CD8-positive, alpha-beta memory T cell (primary cell): ENCODE measurements at regions not wholly inside any gene's neighbourhood (a gene's known extent, or its start where the extent isn't known, plus 50 kb on each side); places are given as distances from the start of the nearest gene placed in this dataset.

ENCODE experiments used
- CTCF ChIA-PET: fragments of 350-600 bp; sonication (Branson Sonifier 250); formaldehyde crosslinking; loops from one replicate; lab custom pipeline; 2021; ENCODE audit warnings: antibody characterized with exemption; lab: Charles Lee
- POLR2A ChIA-PET: fragments of 350-600 bp; sonication (Branson Sonifier 250); formaldehyde crosslinking; loops from one replicate; lab custom pipeline; 2021; ENCODE audit warnings: antibody characterized with exemption; lab: Charles Lee
- DNase-seq, 5 donors: peaks; one replicate each; pipeline versions ENCODE4 v3.0.0 to v3.0.0-alpha.2; 2020 to 2022; ENCODE audit warnings: mixed read lengths in 1 of 5
- H3K27ac ChIP-seq: one replicate; pipeline ENCODE4 v1.7.0; 2013; ENCODE audit warnings: low read depth, mild to moderate bottlenecking, low read length, moderate library complexity
- H3K27me3 ChIP-seq: 2 replicates; pipeline ENCODE4 v1.7.0; 2013; ENCODE audit warnings: low read length, mild to moderate bottlenecking; ENCODE audit not compliant: insufficient read depth, poor library complexity, severe bottlenecking
- H3K36me3 ChIP-seq: 2 replicates; pipeline ENCODE4 v1.7.0; 2013; ENCODE audit warnings: mild to moderate bottlenecking, low read length, moderate library complexity; ENCODE audit not compliant: insufficient read depth
- H3K4me1 ChIP-seq: 2 replicates; pipeline ENCODE4 v1.7.0; 2013; ENCODE audit warnings: mild to moderate bottlenecking, low read length, moderate library complexity; ENCODE audit not compliant: insufficient read depth
- H3K4me3 ChIP-seq: 2 replicates; pipeline ENCODE4 v1.7.0; 2013; ENCODE audit warnings: mild to moderate bottlenecking, low read length
- H3K9me3 ChIP-seq: 2 replicates; pipeline ENCODE4 v1.7.0; 2013; ENCODE audit warnings: mild to moderate bottlenecking, low read length
- H3K27ac Mint-ChIP-seq, 8 donors: one replicate each; pipeline ENCODE4 v1.8.0; 2020 to 2021; ENCODE audit warnings: mixed read lengths in 8 of 8, mild to moderate bottlenecking in 6 of 8, inconsistent platforms in 3 of 8, moderate library complexity in 3 of 8
- H3K27me3 Mint-ChIP-seq, 2 donors: one replicate each; pipeline ENCODE4 v1.8.0; 2020 to 2021; ENCODE audit warnings: mixed read lengths in 2 of 2, mild to moderate bottlenecking in 1 of 2, moderate library complexity in 1 of 2
- H3K36me3 Mint-ChIP-seq, 3 donors: one replicate each; pipeline ENCODE4 v1.8.0; 2020 to 2021; ENCODE audit warnings: mixed read lengths in 3 of 3, inconsistent platforms in 1 of 3, mild to moderate bottlenecking in 1 of 3
- H3K4me1 Mint-ChIP-seq, 3 donors: one replicate each; pipeline ENCODE4 v1.8.0; 2020 to 2021; ENCODE audit warnings: mixed read lengths in 3 of 3, inconsistent platforms in 1 of 3, mild to moderate bottlenecking in 1 of 3
- H3K4me3 Mint-ChIP-seq, 7 donors: one replicate each; pipeline ENCODE4 v1.8.0; 2020 to 2021; ENCODE audit warnings: mixed read lengths in 7 of 7, mild to moderate bottlenecking in 6 of 7, moderate library complexity in 4 of 7, inconsistent platforms in 2 of 7
- H3K9me3 Mint-ChIP-seq, 5 donors: one replicate each; pipeline ENCODE4 v1.8.0; 2020 to 2022; ENCODE audit warnings: mixed read lengths in 5 of 5, mild to moderate bottlenecking in 3 of 5, moderate library complexity in 2 of 5, inconsistent platforms in 1 of 5

- Mint-ChIP-seq H3K4me1 (no peaks in the 10 kb centered on the region), H3K27ac (no peak overlapping the region), H3K27me3 (peaks cover 0 to 4% of the 10 kb centered on the region in 2 donors), H3K9me3 (peaks cover 0 to 2% (median 0%) of the 10 kb centered on the region in 5 donors), H3K4me3 (no peak overlapping the region), H3K36me3 (no peaks in the 10 kb centered on the region)
- no peak for DNase-seq
- ChIA-PET CTCF (no interaction called here), POLR2A (no interaction called here)
- no peaks in the 10 kb centered on the region for H3K4me1 ChIP-seq
- no peaks in the 10 kb centered on the region for H3K9me3 ChIP-seq
- H3K36me3 ChIP-seq: no peaks in the 10 kb centered on the region
- no peak overlapping the region for H3K27ac ChIP-seq
- H3K4me3 ChIP-seq: no peak overlapping the region
- H3K27me3 ChIP-seq: no peaks in the 10 kb centered on the region
Observed at GRCh38 chrX:149222040-149222439, 283.1 kb downstream of the IDS start.

GRCh38 chrX:149221230-149221629 lies 283.9 kb downstream of the IDS start:
- Mint-ChIP-seq H3K4me1 (no peaks in the 10 kb centered on the region), H3K4me3 (no peak overlapping the region), H3K27me3 (peaks cover 0 to 4% of the 10 kb centered on the region in 2 donors), H3K36me3 (no peaks in the 10 kb centered on the region), H3K9me3 (peaks cover 0 to 2% (median 0%) of the 10 kb centered on the region in 5 donors), H3K27ac (no peak overlapping the region)
- Histone ChIP-seq H3K4me3 (no peak overlapping the region), H3K27me3 (no peaks in the 10 kb centered on the region), H3K4me1 (no peaks in the 10 kb centered on the region), H3K9me3 (no peaks in the 10 kb centered on the region), H3K27ac (no peak overlapping the region), H3K36me3 (no peaks in the 10 kb centered on the region)
- CTCF ChIA-PET: no interaction called here
- POLR2A ChIA-PET: no interaction called here
- no peak for DNase-seq

DNA sequence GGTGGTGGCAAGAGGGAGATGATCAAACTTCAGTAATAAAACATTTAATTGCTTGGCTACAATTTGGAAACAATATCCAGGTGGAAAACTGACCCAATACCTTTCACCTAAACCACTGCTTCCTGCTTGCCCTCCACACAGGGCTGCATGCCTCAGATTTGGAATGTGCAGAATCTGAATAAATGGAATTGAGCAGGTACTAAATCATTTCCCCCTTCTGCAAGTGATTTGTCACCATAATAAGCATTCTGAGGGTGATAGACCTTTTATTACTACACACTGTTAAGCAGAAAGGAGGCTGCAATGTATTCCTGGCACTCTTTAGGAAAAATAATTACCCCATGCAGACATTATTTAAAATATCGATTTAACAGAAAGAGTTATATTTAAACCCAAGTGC lies 291.8 kb downstream of the IDS start:
- no peaks in the 10 kb centered on the region for H3K9me3 ChIP-seq
- Mint-ChIP-seq H3K9me3 (peaks cover 0 to 2% (median 0%) of the 10 kb centered on the region in 5 donors), H3K36me3 (no peaks in the 10 kb centered on the region), H3K27me3 (no peaks in the 10 kb centered on the region), H3K4me3 (no peak overlapping the region), H3K4me1 (no peaks in the 10 kb centered on the region), H3K27ac (no peak overlapping the region)
- H3K4me1 ChIP-seq: no peaks in the 10 kb centered on the region
- no peaks in the 10 kb centered on the region for H3K36me3 ChIP-seq
- no peak for DNase-seq
- H3K4me3 ChIP-seq: no peak overlapping the region
- CTCF ChIA-PET: no interaction called here
- POLR2A ChIA-PET: no interaction called here
- H3K27ac ChIP-seq: no peak overlapping the region
- no peaks in the 10 kb centered on the region for H3K27me3 ChIP-seq

DNA sequence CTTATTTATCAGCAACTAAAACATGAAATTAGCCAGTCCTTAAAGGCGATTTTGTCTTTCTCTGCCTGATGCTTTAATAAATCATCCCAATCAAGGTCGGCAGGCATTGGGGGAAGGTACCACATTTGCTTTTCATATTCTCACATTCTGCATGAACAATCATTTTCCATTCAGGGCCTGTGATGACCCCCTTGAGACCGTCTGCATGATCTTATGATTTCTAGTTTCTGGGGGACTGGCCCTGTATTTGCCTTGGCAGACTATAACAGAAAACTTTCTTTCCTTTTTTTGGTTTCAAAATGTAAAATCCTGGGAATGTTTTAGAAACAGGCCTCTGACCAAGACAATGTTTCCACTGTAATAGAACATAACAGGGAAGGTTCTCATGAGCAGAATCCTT lies 296.8 kb downstream of the IDS start:
- H3K4me3 ChIP-seq: no peak overlapping the region
- CTCF ChIA-PET: no interaction called here
- no peaks in the 10 kb centered on the region for H3K9me3 Mint-ChIP-seq
- H3K27ac Mint-ChIP-seq: no peak overlapping the region
- H3K27ac ChIP-seq: no peak overlapping the region
- no peak for DNase-seq
- H3K36me3 Mint-ChIP-seq: no peaks in the 10 kb centered on the region
- H3K36me3 ChIP-seq: no peaks in the 10 kb centered on the region
- H3K9me3 ChIP-seq: no peaks in the 10 kb centered on the region
- POLR2A ChIA-PET: no interaction called here
- no peaks in the 10 kb centered on the region for H3K27me3 ChIP-seq
- H3K4me1 Mint-ChIP-seq: no peaks in the 10 kb centered on the region
- no peak overlapping the region for H3K4me3 Mint-ChIP-seq
- H3K27me3 Mint-ChIP-seq: peaks cover 0 to 5% of the 10 kb centered on the region in 2 donors
- H3K4me1 ChIP-seq: no peaks in the 10 kb centered on the region

- H3K4me3 ChIP-seq: no peak overlapping the region
- ChIA-PET POLR2A (no interaction called here), CTCF (no interaction called here)
- Mint-ChIP-seq H3K4me1 (no peaks in the 10 kb centered on the region), H3K27ac (no peak overlapping the region), H3K4me3 (no peak overlapping the region), H3K9me3 (no peaks in the 10 kb centered on the region), H3K36me3 (no peaks in the 10 kb centered on the region), H3K27me3 (peaks cover 0 to 5% of the 10 kb centered on the region in 2 donors)
- H3K4me1 ChIP-seq: no peaks in the 10 kb centered on the region
- H3K9me3 ChIP-seq: no peaks in the 10 kb centered on the region
- no peaks in the 10 kb centered on the region for H3K27me3 ChIP-seq
- H3K27ac ChIP-seq: no peak overlapping the region
- H3K36me3 ChIP-seq: no peaks in the 10 kb centered on the region
- DNase-seq: no peak
Observed at GRCh38 chrX:149207518-149207917, 297.6 kb downstream of the IDS start.

DNA sequence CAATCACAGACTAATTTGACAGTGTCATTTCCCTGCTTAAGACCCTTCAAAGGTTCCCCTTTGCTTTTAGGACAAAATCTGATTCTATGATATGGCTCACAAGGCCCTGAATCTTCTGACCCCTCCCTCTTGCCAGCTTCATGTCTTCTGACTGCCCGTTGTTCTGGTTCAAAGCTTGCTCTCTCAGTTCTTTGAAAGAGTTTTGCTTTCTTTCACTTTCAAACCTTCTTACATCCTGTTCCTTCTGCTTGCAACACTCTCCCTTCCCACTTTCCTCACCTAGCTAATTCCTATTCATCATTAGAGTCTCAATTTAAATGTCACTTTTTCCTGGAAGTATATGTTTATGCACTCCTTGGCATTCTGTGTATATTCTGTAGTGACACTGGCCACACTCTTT lies 299.2 kb downstream of the IDS start:
- POLR2A ChIA-PET: no interaction called here

DNA sequence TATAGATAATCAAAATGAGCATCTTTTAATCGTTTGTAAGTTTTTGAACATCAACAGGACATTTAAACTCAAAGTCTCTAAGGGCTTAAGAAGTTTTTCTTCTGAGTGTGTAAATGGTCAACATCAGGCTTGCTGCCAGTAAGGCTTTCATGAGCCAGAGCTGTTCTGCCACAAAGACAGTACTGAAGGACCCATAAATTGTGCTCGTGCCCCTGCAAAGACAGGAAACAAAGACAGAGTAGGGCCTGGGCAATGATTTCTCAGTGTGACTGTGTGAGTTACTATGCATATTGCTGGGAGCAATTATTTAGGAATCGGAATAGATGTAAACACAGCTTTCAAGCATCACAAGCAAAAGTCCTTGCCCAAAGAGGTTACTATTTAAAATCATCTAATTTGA lies 300.0 kb downstream of the IDS start:
- Mint-ChIP-seq H3K27ac (no peak overlapping the region), H3K36me3 (no peaks in the 10 kb centered on the region), H3K9me3 (no peaks in the 10 kb centered on the region), H3K27me3 (peaks cover 0 to 5% of the 10 kb centered on the region in 2 donors), H3K4me3 (no peak overlapping the region), H3K4me1 (no peaks in the 10 kb centered on the region)
- POLR2A ChIA-PET: no interaction called here
- DNase-seq: no peak
- Histone ChIP-seq H3K36me3 (no peaks in the 10 kb centered on the region), H3K27me3 (no peaks in the 10 kb centered on the region), H3K27ac (no peak overlapping the region), H3K4me1 (no peaks in the 10 kb centered on the region), H3K9me3 (no peaks in the 10 kb centered on the region), H3K4me3 (no peak overlapping the region)
- CTCF ChIA-PET: no interaction called here

More for the DNA sequence above, 299.2 kb downstream of the IDS start:
- Histone ChIP-seq H3K36me3 (no peaks in the 10 kb centered on the region), H3K27ac (no peak overlapping the region), H3K4me3 (no peak overlapping the region), H3K4me1 (no peaks in the 10 kb centered on the region), H3K27me3 (no peaks in the 10 kb centered on the region), H3K9me3 (no peaks in the 10 kb centered on the region)
- Mint-ChIP-seq H3K27ac (no peak overlapping the region), H3K36me3 (no peaks in the 10 kb centered on the region), H3K27me3 (peaks cover 0 to 5% of the 10 kb centered on the region in 2 donors), H3K4me3 (no peak overlapping the region), H3K9me3 (no peaks in the 10 kb centered on the region), H3K4me1 (no peaks in the 10 kb centered on the region)
- no peak for DNase-seq
- CTCF ChIA-PET: no interaction called here

GRCh38 chrX:149199734-149200133 lies 305.4 kb downstream of the IDS start:
- no peak overlapping the region for H3K4me3 ChIP-seq
- CTCF ChIA-PET: no interaction called here
- H3K4me1 ChIP-seq: no peaks in the 10 kb centered on the region
- no peak for DNase-seq
- H3K27me3 ChIP-seq: no peaks in the 10 kb centered on the region
- Mint-ChIP-seq H3K9me3 (peaks cover 0 to 6% (median 0%) of the 10 kb centered on the region in 5 donors), H3K4me3 (no peak overlapping the region), H3K27me3 (peaks cover 0 to 5% of the 10 kb centered on the region in 2 donors), H3K4me1 (no peaks in the 10 kb centered on the region), H3K27ac (no peak overlapping the region), H3K36me3 (no peaks in the 10 kb centered on the region)
- no peaks in the 10 kb centered on the region for H3K9me3 ChIP-seq
- POLR2A ChIA-PET: no interaction called here
- no peaks in the 10 kb centered on the region for H3K36me3 ChIP-seq
- no peak overlapping the region for H3K27ac ChIP-seq
